ENCODE measurements at regions not wholly inside any gene's neighbourhood (a gene's known extent, or its start where the extent isn't known, plus 50 kb on each side); places are given as distances from the start of the nearest gene placed in this dataset.

GRCh38 chr5:21694567-21694966 lies 1158.6 kb downstream of the CDH12 start:
- DNase-seq (ENCODE audit: low spot score) = no peak
- in situ Hi-C loops (cut with MboI; ENCODE audit: low sequenced_read_pairs, unreplicated experiment) = no loop called here
- TF ChIP-seq CTCF (IDR thresholded peaks at IDR 0.05; ENCODE audit: borderline replicate concordance, control extremely low read depth, extremely low read depth, insufficient read depth, missing control alignments) = no peak

- in situ Hi-C loops (cut with MboI; ENCODE audit: low sequenced_read_pairs, unreplicated experiment) = no loop called here
- no peak for TF ChIP-seq CTCF (IDR thresholded peaks at IDR 0.05; ENCODE audit: borderline replicate concordance, control extremely low read depth, extremely low read depth, insufficient read depth, missing control alignments)
- DNase-seq (ENCODE audit: low spot score) = no peak
Observed at GRCh38 chr5:21693591-21693990, 1159.6 kb downstream of the CDH12 start.

GRCh38 chr5:21689587-21689986 lies 1163.6 kb downstream of the CDH12 start:
- no peak for TF ChIP-seq CTCF (IDR thresholded peaks at IDR 0.05; ENCODE audit: borderline replicate concordance, control extremely low read depth, extremely low read depth, insufficient read depth, missing control alignments)
- no peak for DNase-seq (ENCODE audit: low spot score)
- in situ Hi-C loops (cut with MboI; ENCODE audit: low sequenced_read_pairs, unreplicated experiment) = no loop called here

GRCh38 chr5:21688655-21689054 lies 1164.5 kb downstream of the CDH12 start:
- DNase-seq (ENCODE audit: low spot score) = no peak
- in situ Hi-C loops (cut with MboI; ENCODE audit: low sequenced_read_pairs, unreplicated experiment) = no loop called here
- TF ChIP-seq CTCF (IDR thresholded peaks at IDR 0.05; ENCODE audit: borderline replicate concordance, control extremely low read depth, extremely low read depth, insufficient read depth, missing control alignments) = no peak

GRCh38 chr5:21687621-21688020 lies 1165.5 kb downstream of the CDH12 start:
- no peak for DNase-seq (ENCODE audit: low spot score)
- no peak for TF ChIP-seq CTCF (IDR thresholded peaks at IDR 0.05; ENCODE audit: borderline replicate concordance, control extremely low read depth, extremely low read depth, insufficient read depth, missing control alignments)
- in situ Hi-C loops (cut with MboI; ENCODE audit: low sequenced_read_pairs, unreplicated experiment) = no loop called here

- no peak for TF ChIP-seq CTCF (IDR thresholded peaks at IDR 0.05; ENCODE audit: borderline replicate concordance, control extremely low read depth, extremely low read depth, insufficient read depth, missing control alignments)
- no peak for DNase-seq (ENCODE audit: low spot score)
Observed at GRCh38 chr5:21686706-21687105, 1166.4 kb downstream of the CDH12 start.

GRCh38 chr5:21685522-21685921 lies 1167.6 kb downstream of the CDH12 start:
- DNase-seq (ENCODE audit: low spot score) = no peak
- in situ Hi-C loops (cut with MboI; ENCODE audit: low sequenced_read_pairs, unreplicated experiment) = no loop called here
- no peak for TF ChIP-seq CTCF (IDR thresholded peaks at IDR 0.05; ENCODE audit: borderline replicate concordance, control extremely low read depth, extremely low read depth, insufficient read depth, missing control alignments)

More at GRCh38 chr5:21686706-21687105, 1166.4 kb downstream of the CDH12 start:
- in situ Hi-C loops (cut with MboI; ENCODE audit: low sequenced_read_pairs, unreplicated experiment) = no loop called here

All from GM13976 (cell line).